ENCODE measurements at regions not wholly inside any gene's neighbourhood (a gene's known extent, or its start where the extent isn't known, plus 50 kb on each side); places are given as distances from the start of the nearest gene placed in this dataset.

DNA sequence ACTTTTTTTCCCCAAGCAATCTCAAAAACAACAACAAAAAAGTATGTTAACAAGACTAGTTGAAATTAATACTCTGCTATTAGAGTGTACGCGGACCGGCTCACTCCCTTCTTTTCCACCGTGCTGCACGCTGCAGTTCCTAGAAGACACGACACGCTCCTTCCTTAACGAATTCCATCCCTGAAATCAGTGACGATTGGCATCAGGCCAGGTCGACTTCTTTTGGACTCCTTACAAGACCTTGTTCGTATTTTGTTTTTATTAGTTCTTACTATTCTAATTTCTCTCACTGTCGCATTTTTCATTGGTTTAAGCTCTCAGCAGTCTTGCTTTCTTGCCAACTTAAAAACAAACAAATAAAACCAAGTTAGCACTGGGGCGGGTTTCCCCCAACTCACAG is 175.8 kb upstream of the PITX2 start:
- H3K27ac ChIP-seq: no peak overlapping the region
- no peaks in the 10 kb centered on the region for H3K36me3 ChIP-seq
- no peak for ATAC-seq
- H3K4me1 ChIP-seq: no peaks in the 10 kb centered on the region
- H3K4me3 ChIP-seq: no peak overlapping the region
- whole genome bisulfite sequencing, 2 donors: 58 to 72% methylated on average over 13 of the region's 13 CpGs
- intact Hi-C loops (cut with DNase I): no loop called here
- TF ChIP-seq, protein P1, sequence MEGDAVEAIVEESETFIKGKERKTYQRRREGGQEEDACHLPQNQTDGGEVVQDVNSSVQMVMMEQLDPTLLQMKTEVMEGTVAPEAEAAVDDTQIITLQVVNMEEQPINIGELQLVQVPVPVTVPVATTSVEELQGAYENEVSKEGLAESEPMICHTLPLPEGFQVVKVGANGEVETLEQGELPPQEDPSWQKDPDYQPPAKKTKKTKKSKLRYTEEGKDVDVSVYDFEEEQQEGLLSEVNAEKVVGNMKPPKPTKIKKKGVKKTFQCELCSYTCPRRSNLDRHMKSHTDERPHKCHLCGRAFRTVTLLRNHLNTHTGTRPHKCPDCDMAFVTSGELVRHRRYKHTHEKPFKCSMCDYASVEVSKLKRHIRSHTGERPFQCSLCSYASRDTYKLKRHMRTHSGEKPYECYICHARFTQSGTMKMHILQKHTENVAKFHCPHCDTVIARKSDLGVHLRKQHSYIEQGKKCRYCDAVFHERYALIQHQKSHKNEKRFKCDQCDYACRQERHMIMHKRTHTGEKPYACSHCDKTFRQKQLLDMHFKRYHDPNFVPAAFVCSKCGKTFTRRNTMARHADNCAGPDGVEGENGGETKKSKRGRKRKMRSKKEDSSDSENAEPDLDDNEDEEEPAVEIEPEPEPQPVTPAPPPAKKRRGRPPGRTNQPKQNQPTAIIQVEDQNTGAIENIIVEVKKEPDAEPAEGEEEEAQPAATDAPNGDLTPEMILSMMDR (IDR thresholded peaks at IDR 0.05): no peak
- H3K27me3 ChIP-seq: peaks cover 0 to 7% (median 0%) of the 10 kb centered on the region in 7 donors
- H3K9me3 ChIP-seq: no peaks in the 10 kb centered on the region
- peak in 1 of 2 donors; percentile 3 for DNase-seq

DNA sequence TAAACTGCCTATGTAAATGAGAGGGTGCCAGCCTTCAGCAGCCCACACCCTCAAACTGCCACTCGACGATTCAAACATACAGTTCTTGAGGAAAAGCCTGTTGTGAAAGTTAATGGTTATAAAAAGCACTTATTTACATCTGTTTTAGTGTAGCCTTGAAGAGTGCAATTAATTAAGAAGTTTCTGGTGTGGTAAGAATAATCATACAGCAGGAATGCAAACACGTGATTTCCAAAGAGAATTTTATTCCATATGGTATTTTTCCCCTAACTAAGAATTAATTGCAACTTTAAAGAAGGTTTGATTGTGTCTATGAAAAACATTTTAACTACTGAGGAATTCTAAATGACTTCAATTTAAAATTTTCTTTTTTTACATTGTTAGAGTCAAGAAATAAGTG is 176.3 kb upstream of the PITX2 start:
- DNase-seq (no peak), ATAC-seq (no peak)
- H3K27me3 ChIP-seq: peaks cover 0 to 7% (median 0%) of the 10 kb centered on the region in 7 donors
- no peak overlapping the region for H3K4me3 ChIP-seq
- no peaks in the 10 kb centered on the region for H3K36me3 ChIP-seq
- H3K4me1 ChIP-seq: no peaks in the 10 kb centered on the region
- H3K9me3 ChIP-seq: no peaks in the 10 kb centered on the region
- TF ChIP-seq, protein P1 (IDR thresholded peaks at IDR 0.05): no peak
- intact Hi-C loops (cut with DNase I): no loop called here
- 67 to 70% methylated on average over 3 of the region's 3 CpGs for WGBS, 2 donors
- H3K27ac ChIP-seq: no peak overlapping the region

DNA sequence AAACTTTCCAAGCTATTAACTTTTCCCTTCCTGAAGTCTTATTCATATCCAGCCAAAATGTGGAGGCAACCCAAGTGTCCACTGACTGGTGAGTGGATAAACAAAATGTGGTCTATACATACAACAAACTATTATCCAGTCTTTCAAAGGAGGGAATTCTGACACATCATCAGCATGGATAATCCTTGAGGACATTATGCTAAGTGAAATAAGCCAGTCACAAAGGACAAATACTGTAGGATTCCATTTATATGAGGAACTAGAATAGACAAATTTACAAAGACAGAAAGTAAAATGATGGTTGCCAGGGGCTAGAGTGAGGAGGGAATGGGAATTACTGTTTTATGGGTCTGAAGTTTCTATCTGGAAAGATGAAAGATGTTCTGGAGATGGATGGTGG is 178.7 kb upstream of the PITX2 start:
- Histone ChIP-seq H3K4me3 (no peak overlapping the region), H3K36me3 (no peaks in the 10 kb centered on the region), H3K27me3 (peaks cover 0 to 7% (median 0%) of the 10 kb centered on the region in 7 donors), H3K4me1 (no peaks in the 10 kb centered on the region), H3K9me3 (no peaks in the 10 kb centered on the region), H3K27ac (no peak overlapping the region)
- intact Hi-C loops (cut with DNase I): no loop called here
- no peak for ATAC-seq
- DNase-seq: no peak
- TF ChIP-seq, protein P1 (IDR thresholded peaks at IDR 0.05): no peak

DNA sequence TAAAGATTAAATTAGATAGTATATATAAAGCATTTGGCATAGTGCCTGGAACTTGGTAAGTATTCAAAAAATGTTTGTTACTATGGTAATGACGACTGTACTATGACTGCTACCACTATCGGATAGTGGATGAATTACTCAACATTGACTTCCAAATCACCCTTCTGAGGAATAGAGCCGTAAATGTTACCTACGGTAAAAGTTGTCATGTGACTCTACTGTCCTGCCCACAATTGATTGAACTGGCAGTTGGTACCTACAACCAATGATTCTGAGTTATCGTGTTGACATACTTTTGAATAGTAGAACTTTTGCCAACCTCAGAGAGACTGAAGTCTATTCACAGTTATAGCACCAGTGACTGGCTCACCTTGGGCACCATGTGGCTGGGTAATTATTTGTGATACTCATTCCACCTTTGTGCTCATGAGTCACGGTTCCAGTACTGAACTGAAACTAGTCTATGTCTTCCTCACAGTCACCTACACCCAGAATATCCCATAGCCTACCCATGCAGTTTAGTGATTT is 185.5 kb upstream of the PITX2 start:
- DNase-seq: no peak
- TF ChIP-seq, protein P1 (IDR thresholded peaks at IDR 0.05): no peak
- ATAC-seq: no peak
- Histone ChIP-seq H3K9me3 (no peaks in the 10 kb centered on the region), H3K4me3 (no peak overlapping the region), H3K4me1 (no peaks in the 10 kb centered on the region), H3K27me3 (no peaks in the 10 kb centered on the region), H3K36me3 (no peaks in the 10 kb centered on the region), H3K27ac (no peak overlapping the region)
- intact Hi-C loops (cut with DNase I): no loop called here
- WGBS, 2 donors: 78 to 79% methylated on average over 6 of the region's 6 CpGs
